GM18505 (cell line): ENCODE measurements at regions not wholly inside any gene's neighbourhood (a gene's known extent, or its start where the extent isn't known, plus 50 kb on each side); places are given as distances from the start of the nearest gene placed in this dataset.

Experiments
- ATAC-seq: cut with Tn5 transposase; IDR thresholded peaks from one replicate; pipeline ENCODE4 v1.9.1; 2021; ENCODE audit not compliant: unreplicated experiment
- POLR2A ChIP-seq: IDR thresholded peaks from 4 replicates; pipeline ENCODE4 v1.6.1; 2011; ENCODE audit warnings: borderline replicate concordance; ENCODE audit not compliant: insufficient read depth, insufficient read length; ENCODE audit errors: extremely low read depth

DNA sequence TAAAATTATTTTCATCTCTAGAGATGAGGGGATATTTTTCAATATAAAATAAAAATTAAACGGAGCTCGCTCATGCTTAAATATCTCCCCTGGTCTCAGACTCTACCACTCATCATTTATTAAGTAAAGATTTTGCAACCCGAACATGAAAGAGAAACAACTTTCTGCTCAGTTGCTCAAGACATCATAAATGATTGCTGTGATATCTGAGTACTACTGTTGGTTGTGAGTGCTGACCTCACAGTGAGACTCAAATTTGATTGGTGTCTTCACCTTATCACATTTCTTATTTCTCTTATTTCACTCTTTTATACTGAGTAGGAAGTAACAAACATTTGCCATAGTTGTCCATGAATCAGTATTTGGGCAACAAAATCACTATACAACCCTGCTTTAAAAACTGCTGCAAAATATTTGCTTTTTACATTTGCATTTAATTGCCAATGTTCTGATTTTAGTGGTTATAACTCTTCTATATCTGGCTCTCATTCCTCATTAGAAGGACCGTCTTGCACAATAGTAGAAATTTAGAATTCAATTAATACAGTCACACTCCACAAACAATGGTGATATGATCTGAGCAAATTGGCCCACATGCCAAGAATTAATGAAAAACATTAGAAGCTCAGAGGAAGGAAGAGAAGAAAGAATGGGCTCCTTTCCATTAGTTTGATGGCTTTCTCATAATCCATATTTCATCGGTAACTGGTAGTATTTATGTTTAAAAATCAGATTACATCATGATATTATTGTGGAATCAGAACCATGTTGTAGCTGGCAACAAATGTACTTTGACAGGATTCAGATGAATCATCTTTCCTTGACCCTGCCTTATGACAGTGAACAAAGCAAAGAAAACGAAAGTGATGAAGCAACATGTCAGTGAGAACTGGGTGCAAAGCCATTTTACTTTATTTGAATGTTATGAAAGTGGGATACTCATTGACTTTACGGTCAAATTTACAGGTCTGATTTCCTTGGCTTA is 973.6 kb upstream of the TENM4 start:
- no peak for ATAC-seq
- TF ChIP-seq POLR2A = no peak

- ATAC-seq = no peak
- TF ChIP-seq POLR2A = no peak
Measured at GRCh38 chr11:80412604-80413003, 971.8 kb upstream of the TENM4 start.

GRCh38 chr11:80393210-80393609 is 952.4 kb upstream of the TENM4 start:
- no peak for TF ChIP-seq POLR2A

DNA sequence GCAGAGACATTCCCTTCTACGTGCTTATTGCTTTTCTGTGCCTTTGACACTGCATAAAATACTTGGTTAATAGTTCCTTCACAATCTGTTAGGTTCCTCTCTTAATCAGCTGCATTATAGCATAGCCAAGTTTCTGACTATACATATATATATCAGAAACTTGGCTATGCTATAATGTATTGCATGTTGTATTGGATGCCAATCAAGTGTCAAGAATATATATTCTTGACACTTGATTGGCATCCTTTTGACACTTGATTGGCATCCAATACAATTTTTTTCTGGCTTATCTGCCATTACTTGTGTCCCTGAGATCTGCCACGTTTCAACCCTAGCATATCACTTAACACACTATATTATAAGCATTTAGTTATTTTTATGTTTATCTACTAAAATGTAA is 949.7 kb upstream of the TENM4 start:
- TF ChIP-seq POLR2A = no peak

More at GRCh38 chr11:80393210-80393609, 952.4 kb upstream of the TENM4 start:
- no peak for ATAC-seq

DNA sequence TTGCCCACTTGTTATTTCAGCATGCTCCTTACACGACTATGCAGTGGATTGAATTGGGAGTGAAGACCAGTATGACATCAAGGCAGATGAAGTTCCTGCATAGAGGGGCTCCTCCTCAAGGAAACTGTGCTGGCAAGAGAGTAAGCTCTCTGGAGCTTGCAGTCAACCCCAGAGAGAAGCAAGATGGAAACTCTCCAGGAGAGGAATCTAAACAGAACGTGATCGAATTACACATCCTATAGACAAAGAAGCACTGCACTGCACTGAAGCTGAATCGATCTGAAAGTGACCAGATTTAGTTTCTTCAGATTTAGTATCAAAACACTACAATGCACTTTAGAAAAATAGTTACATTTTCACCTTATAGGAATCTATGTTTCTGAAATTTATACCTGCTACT is 947.7 kb upstream of the TENM4 start:
- no peak for TF ChIP-seq POLR2A
- ATAC-seq = no peak

More for the DNA sequence above, 949.7 kb upstream of the TENM4 start:
- ATAC-seq = no peak

GRCh38 chr11:80388130-80388529 is 947.3 kb upstream of the TENM4 start:
- no peak for ATAC-seq
- TF ChIP-seq POLR2A = no peak

- no peak for TF ChIP-seq POLR2A
- no peak for ATAC-seq
Measured at GRCh38 chr11:80383655-80384054, 942.8 kb upstream of the TENM4 start.

- ATAC-seq = no peak
- no peak for TF ChIP-seq POLR2A
Measured at GRCh38 chr11:80379620-80380278, 938.9 kb upstream of the TENM4 start.

- no peak for TF ChIP-seq POLR2A
- no peak for ATAC-seq
Measured at GRCh38 chr11:80371931-80372330, 931.1 kb upstream of the TENM4 start.

- no peak for ATAC-seq
- TF ChIP-seq POLR2A = no peak
Measured at GRCh38 chr11:80365980-80366379, 925.1 kb upstream of the TENM4 start.

DNA sequence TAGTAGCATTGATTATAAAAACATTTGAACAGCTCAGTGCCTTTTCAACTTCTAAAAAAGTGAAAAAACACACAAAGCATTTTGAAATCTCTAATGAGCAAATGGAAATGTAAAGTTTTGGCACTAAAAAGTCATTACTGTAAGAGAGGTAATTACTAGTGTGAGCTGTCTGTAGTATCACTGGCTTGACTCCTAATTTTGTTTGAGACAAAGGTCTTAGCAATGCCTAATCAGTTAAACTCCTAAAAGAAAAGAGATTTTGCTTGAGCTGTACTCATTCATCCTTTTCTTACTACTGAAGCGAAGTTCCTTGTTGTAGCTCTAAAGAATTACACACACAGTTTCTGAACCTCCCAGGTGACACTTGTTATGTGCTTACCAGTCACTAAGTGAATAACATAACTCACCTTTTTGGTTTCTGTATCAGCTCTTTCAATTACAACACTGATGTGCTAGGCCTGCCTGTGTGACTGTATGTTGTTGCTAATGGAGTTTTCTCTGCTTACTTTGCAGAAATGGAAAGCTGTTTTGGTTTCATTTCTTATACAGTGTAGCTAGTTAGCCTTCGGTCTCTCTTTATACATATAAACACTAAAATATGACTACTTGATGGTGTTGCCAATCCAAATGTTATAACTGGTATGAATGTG is 924.4 kb upstream of the TENM4 start:
- TF ChIP-seq POLR2A = no peak
- no peak for ATAC-seq

DNA sequence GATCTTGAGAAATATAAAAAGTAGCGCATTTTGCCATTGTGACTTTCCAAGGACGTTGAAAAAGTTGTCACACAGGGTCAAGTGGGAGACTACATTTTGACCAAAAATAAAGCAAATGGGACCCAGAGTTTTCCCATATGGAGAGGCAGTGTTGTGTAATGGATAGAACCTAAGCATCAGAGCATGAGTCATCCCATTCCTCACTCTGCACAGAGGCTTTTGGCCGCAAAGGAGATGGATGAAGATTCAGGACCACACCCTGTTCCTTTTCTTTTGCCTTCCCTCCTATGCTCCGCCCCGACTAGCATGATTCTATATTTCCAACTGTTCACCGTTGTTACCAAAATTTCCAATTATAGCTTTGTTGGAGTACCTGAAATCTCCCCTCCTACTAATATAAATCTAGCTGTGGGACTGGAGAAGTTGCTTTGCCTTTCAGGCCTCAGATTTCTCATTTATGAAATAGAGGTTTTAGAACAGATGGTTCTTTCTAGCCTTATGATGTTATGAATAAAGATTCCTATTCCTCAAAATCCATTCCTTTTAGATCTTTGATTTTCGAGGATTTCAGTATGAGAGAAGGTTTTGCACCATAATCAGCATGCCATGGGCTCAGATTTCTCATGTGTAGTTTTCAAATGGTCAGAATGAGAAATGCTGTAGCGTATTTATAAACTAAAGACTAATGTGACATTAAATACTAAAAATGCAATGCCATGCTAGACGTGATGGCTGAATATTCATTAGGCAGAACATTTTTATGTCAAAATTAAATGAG is 921.9 kb upstream of the TENM4 start:
- ATAC-seq = no peak
- TF ChIP-seq POLR2A = no peak

GRCh38 chr11:80355251-80355650 is 914.4 kb upstream of the TENM4 start:
- TF ChIP-seq POLR2A = no peak
- ATAC-seq = no peak

- no peak for ATAC-seq
- no peak for TF ChIP-seq POLR2A
Measured at GRCh38 chr11:80350541-80350940, 909.7 kb upstream of the TENM4 start.

GRCh38 chr11:80349997-80350396 is 909.2 kb upstream of the TENM4 start:
- no peak for ATAC-seq
- TF ChIP-seq POLR2A = no peak
